ENCODE measurements at regions not wholly inside any gene's neighbourhood (a gene's known extent, or its start where the extent isn't known, plus 50 kb on each side); places are given as distances from the start of the nearest gene placed in this dataset.
"Not testable (repeated sequence)": the region's sequence is repeated elsewhere in the genome, so short reads cannot be mapped to it uniquely, and the experiment has no call there.

- no peak for DNase-seq (ENCODE audit: low read depth in 3 of 3, low spot score in 1 of 3)
Observed at GRCh38 chr11:122604621-122605020, 50.9 kb upstream of the UBASH3B start.

GRCh38 chr11:122601141-122602125, 54.1 kb upstream of the UBASH3B start:
- no peak for DNase-seq (ENCODE audit: low read depth in 3 of 3, low spot score in 1 of 3)

GRCh38 chr11:122600290-122600689, 55.2 kb upstream of the UBASH3B start:
- no peak for DNase-seq (ENCODE audit: low read depth in 3 of 3, low spot score in 1 of 3)

DNA sequence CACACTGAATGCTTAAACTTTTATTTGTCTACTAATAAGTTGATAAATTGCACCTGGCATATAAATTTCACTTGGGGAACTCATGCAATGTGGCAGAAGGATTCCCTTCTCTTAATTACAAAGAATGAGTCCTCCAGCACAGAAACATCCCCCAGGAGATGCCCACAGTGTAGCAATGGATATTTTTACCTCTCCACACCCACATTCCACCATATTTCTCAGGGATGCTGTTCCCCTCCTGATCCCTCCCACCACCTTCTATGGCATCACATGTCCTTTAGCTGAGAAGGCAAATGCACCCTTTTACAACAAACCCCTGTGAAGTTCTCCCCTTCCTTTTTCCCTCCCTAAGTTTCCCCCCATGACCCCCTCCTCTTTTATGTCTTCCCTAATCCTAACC, 56.1 kb upstream of the UBASH3B start:
- DNase-seq (ENCODE audit: low read depth in 3 of 3, low spot score in 1 of 3): no peak

GRCh38 chr11:122598971-122599370, 56.6 kb upstream of the UBASH3B start:
- no peak for DNase-seq (ENCODE audit: low read depth in 3 of 3, low spot score in 1 of 3)

DNA sequence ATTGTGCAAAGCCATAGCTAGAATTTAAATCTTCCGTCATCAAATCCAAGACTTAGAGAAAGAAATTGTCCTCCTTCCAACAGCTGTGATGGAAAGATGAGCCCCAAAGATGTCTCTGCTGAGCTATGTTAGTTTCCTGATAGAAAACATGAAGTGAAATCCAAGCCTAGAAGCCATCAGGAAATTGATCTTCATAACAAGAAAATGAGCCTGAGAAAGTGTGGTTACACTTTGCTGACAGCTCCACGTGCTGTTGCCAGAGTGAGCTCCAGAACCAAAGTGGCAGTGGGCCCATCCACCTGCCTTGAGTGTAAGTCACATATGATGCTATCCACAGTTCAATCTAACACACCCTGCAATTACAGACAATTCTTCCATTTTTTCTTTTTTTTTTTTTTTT, 58.0 kb upstream of the UBASH3B start:
- no peak for DNase-seq (ENCODE audit: low read depth in 3 of 3, low spot score in 1 of 3)

- DNase-seq (ENCODE audit: low read depth in 3 of 3, low spot score in 1 of 3): no peak
Observed at GRCh38 chr11:122594986-122595645, 60.4 kb upstream of the UBASH3B start.

GRCh38 chr11:122593473-122594420, 61.8 kb upstream of the UBASH3B start:
- DNase-seq (ENCODE audit: low read depth in 3 of 3, low spot score in 1 of 3): no peak

DNA sequence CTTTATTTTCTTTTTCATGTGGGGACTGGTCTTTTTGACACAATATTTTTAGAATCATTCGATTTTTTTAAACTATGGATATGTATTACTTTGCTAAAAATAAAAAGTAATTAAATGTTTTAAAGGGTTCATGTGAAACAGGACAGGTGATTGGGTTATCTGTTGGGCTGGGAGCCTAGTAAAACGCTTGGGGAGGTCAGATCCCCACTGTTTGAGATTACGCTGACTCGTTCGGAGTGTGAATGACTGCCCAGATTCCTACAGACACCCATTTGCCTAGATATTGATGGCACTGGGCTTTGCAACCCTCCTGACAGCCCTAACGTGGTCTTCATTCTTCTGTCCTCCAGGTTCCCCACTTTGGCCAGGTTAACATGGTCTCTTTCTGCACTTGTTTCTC, 62.9 kb upstream of the UBASH3B start:
- DNase-seq (ENCODE audit: low read depth in 3 of 3, low spot score in 1 of 3): no peak

DNA sequence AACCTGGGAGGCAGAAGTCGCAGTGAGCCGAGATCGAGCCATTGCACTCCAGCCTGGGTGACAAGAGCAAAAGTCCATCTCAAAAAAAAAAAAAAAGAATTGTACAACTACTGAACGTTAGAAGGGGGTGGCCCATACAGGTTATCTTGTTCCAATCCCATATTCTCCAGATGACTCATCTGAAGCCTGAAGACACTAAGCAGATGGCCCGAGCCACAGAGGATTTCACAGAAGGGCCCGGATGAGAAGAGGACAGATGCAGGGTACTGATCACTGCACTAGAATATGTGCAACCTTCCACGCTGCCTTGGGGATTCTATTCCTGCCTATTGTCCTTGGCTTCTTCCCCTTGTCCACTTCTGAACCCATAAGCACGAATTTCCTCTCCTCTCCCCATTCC, 70.9 kb upstream of the UBASH3B start:
- no peak for DNase-seq (ENCODE audit: low read depth in 3 of 3, low spot score in 1 of 3)

- DNase-seq (ENCODE audit: low read depth in 3 of 3, low spot score in 1 of 3): not testable (repeated sequence)
Observed at GRCh38 chr11:122580071-122580470, 75.5 kb upstream of the UBASH3B start.

GRCh38 chr11:122578171-122578825, 77.2 kb upstream of the UBASH3B start:
- DNase-seq (ENCODE audit: low read depth in 3 of 3, low spot score in 1 of 3): no peak

GRCh38 chr11:122572592-122572991, 82.9 kb upstream of the UBASH3B start:
- no peak for DNase-seq (ENCODE audit: low read depth in 3 of 3, low spot score in 1 of 3)

DNA sequence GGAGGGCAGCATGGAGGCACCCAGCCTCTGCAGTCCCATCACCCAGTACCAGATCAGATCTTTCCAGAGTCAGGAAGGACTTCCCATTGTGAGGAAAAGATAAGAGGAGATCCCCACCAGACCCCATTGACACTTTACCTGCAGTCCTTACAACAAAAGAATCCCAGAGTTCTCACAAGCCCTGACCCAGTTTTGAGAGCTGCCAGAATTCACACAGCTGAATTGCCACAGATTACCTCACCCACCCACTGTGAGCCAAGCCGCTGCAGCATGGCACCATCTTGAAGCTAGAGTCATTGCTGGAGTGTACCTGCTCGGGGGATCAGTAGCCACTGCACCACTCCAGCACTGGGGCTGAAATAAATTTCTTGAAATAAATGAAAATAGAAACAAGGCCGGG, 91.8 kb upstream of the UBASH3B start:
- no peak for DNase-seq (ENCODE audit: low read depth in 3 of 3, low spot score in 1 of 3)

GRCh38 chr11:122559734-122560382, 95.7 kb upstream of the UBASH3B start:
- DNase-seq (ENCODE audit: low read depth in 3 of 3, low spot score in 1 of 3): no peak

DNA sequence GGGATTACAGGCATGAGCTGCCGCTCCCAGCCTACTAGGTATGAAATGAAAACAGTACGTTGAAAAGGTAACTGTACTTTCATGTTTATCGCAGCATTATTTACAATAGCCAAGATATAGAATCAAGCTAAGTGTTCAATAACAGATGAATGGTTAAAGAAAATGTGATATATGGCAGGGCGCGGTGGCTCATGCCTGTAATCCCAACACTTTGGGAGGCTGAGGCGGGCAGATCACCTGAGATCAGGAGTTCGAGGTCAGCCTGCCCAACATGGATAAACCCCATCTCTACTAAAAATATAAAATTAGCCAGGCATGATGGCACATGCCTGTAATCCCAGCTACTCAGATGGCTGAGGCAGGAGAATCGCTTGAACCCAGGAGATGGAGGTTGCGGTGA, 96.3 kb upstream of the UBASH3B start:
- DNase-seq (ENCODE audit: low read depth in 3 of 3, low spot score in 1 of 3): not testable (repeated sequence)

- DNase-seq (ENCODE audit: low read depth in 3 of 3, low spot score in 1 of 3): not testable (repeated sequence)
Observed at GRCh38 chr11:122557163-122557562, 98.4 kb upstream of the UBASH3B start.

- DNase-seq (ENCODE audit: low read depth in 3 of 3, low spot score in 1 of 3): peak in 1 of 3 donors; percentile 2
Observed at GRCh38 chr11:122556605-122557004, 98.9 kb upstream of the UBASH3B start.

DNA sequence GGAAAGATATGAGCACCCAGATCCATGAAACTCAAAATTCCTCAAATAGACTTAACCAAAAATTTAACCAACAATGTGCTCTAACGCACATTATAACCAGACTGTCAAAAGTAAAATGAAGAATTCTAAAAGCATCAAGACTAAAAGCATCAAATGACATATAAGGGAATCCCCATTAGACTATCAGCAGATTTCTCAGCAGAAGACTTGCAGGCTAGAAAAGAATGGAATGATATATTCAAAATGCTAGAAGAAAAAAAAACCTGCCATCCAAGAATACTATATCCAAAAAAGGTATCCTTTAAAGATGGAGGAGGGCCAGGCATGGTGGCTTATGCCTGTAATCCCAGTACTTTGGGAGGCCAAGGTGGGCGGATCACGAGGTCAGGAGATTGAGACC, 117.5 kb upstream of the UBASH3B start:
- no peak for DNase-seq (ENCODE audit: low read depth in 3 of 3, low spot score in 1 of 3)

GRCh38 chr11:122524898-122525297, 130.6 kb upstream of the UBASH3B start:
- no peak for DNase-seq (ENCODE audit: low read depth in 3 of 3, low spot score in 1 of 3)
